Panc1 (cell line): ENCODE measurements at regions not wholly inside any gene's neighbourhood (a gene's known extent, or its start where the extent isn't known, plus 50 kb on each side); places are given as distances from the start of the nearest gene placed in this dataset.

Experiments
- POLR2AphosphoS5 ChIP-seq: IDR thresholded peaks from 2 replicates; pipeline ENCODE4 v1.6.1; 2012; ENCODE audit warnings: mild to moderate bottlenecking, low read depth, low read length, moderate library complexity
- SIN3A ChIP-seq: IDR thresholded peaks from 2 replicates; pipeline ENCODE4 v1.6.1; 2012; ENCODE audit warnings: low read depth, mild to moderate bottlenecking, low read length, moderate library complexity, borderline replicate concordance; ENCODE audit not compliant: insufficient read depth
- TF ChIP-seq, protein P1 (sequence below): fragments of 450-650 bp; IDR thresholded peaks from 2 replicates; pipeline ENCODE4 v1.5.1; 2017; ENCODE audit warnings: mild to moderate bottlenecking
- TF ChIP-seq, protein P2 (sequence below), 2 experiments: IDR thresholded peaks; 2 replicates each; pipeline ENCODE4 v1.6.1; 2011 to 2012; ENCODE audit warnings: low read depth in 2 of 2, control low read depth in 1 of 2, low read length in 1 of 2, mild to moderate bottlenecking in 1 of 2, moderate library complexity in 1 of 2; ENCODE audit not compliant: insufficient read depth in 1 of 2

DNA sequence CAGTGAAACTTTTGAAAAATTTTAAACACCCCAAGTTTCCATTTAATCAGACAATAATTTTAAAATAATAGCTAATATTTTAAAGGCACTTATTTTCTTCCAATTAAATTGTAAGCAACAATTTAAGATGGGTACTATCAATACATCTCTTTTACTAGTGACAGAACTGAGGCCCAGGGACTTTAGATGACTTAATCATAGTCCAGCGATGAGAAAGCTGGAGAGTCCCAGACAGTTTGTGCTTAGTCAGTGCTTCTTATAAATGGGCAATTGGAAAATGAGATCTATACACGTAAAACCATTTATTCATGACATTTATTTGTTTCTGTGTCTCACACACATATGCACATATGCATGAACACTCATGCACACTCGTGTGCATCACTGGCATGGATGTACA lies 2063.5 kb downstream of the PCDH9 start:
- TF ChIP-seq POLR2AphosphoS5: no peak
- TF ChIP-seq, protein P1, sequence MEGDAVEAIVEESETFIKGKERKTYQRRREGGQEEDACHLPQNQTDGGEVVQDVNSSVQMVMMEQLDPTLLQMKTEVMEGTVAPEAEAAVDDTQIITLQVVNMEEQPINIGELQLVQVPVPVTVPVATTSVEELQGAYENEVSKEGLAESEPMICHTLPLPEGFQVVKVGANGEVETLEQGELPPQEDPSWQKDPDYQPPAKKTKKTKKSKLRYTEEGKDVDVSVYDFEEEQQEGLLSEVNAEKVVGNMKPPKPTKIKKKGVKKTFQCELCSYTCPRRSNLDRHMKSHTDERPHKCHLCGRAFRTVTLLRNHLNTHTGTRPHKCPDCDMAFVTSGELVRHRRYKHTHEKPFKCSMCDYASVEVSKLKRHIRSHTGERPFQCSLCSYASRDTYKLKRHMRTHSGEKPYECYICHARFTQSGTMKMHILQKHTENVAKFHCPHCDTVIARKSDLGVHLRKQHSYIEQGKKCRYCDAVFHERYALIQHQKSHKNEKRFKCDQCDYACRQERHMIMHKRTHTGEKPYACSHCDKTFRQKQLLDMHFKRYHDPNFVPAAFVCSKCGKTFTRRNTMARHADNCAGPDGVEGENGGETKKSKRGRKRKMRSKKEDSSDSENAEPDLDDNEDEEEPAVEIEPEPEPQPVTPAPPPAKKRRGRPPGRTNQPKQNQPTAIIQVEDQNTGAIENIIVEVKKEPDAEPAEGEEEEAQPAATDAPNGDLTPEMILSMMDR: no peak
- TF ChIP-seq, protein P2, sequence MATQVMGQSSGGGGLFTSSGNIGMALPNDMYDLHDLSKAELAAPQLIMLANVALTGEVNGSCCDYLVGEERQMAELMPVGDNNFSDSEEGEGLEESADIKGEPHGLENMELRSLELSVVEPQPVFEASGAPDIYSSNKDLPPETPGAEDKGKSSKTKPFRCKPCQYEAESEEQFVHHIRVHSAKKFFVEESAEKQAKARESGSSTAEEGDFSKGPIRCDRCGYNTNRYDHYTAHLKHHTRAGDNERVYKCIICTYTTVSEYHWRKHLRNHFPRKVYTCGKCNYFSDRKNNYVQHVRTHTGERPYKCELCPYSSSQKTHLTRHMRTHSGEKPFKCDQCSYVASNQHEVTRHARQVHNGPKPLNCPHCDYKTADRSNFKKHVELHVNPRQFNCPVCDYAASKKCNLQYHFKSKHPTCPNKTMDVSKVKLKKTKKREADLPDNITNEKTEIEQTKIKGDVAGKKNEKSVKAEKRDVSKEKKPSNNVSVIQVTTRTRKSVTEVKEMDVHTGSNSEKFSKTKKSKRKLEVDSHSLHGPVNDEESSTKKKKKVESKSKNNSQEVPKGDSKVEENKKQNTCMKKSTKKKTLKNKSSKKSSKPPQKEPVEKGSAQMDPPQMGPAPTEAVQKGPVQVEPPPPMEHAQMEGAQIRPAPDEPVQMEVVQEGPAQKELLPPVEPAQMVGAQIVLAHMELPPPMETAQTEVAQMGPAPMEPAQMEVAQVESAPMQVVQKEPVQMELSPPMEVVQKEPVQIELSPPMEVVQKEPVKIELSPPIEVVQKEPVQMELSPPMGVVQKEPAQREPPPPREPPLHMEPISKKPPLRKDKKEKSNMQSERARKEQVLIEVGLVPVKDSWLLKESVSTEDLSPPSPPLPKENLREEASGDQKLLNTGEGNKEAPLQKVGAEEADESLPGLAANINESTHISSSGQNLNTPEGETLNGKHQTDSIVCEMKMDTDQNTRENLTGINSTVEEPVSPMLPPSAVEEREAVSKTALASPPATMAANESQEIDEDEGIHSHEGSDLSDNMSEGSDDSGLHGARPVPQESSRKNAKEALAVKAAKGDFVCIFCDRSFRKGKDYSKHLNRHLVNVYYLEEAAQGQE (IDR thresholded peaks at IDR 0.05; ENCODE audit: insufficient read depth in 1 of 2, low read depth in 2 of 2, low read length in 1 of 2): no peak
- no peak for TF ChIP-seq SIN3A
